ENCODE measurements at regions not wholly inside any gene's neighbourhood (a gene's known extent, or its start where the extent isn't known, plus 50 kb on each side); places are given as distances from the start of the nearest gene placed in this dataset.

DNA sequence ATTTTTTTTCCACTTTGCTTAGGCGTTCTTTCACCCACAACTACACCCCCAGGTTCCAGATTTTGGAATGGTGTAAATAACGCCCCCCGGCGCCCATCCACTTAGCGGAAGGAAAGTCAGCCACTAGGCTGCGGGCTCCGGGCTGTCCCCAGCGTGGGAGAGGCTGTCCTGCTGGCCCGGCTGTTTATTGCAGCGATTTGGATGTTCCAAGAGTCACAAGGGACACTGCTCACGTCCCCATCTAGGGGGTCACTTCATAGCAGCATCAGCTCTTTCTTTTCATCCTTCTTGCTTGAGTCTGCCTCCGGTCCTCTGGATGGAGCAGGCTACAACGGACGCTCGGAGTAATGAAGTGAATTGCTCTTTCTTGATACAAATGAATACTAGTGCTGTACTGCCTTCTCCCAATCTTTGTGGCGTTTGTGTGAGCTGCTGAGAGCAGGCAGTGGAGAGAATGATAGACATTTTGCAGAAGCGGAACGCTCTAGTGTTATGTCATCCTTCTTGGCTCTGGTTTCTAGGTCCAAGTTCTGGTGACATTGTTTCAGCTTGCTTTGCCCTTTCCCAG lies 50.7 kb upstream of the PAIP2B start:
- DNase-seq = peak; percentile 65
- intact Hi-C loops (cut with micrococcal nuclease) = loop anchor here (10.0 kb wide), 1 partner anchor 123 kb away; no protein-coding TSS in a partner anchor
- H3K9me3 Mint-ChIP-seq = peaks cover 4% of the 10 kb centered on the region
- no peaks in the 10 kb centered on the region for H3K36me3 Mint-ChIP-seq (ENCODE audit: low read depth)
- H3K27ac Mint-ChIP-seq = no peak overlapping the region
- peaks cover 14% of the 10 kb centered on the region for H3K4me1 Mint-ChIP-seq
- H3K4me3 Mint-ChIP-seq = peak overlapping the region; percentile 76
- H3K27me3 Mint-ChIP-seq = peaks cover 73% of the 10 kb centered on the region

DNA sequence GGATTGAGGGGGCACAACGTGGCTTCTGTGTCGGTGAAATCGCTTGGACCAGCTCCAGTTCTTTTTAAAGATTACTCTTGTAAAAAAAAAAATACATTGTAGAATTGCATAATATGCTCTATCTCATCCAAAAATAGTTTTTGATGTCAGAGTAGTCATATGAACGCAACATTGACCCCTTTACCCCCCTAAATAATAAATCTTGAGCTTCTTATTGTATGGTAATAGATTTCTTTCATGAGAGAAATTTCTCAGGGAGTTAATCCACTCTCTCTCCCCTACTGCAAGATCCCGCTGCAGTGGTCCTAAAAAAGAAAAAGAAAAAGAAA lies 50.2 kb upstream of the PAIP2B start:
- H3K4me3 Mint-ChIP-seq = peak overlapping the region; percentile 76
- peaks cover 14% of the 10 kb centered on the region for H3K4me1 Mint-ChIP-seq
- no peak overlapping the region for H3K27ac Mint-ChIP-seq
- intact Hi-C loops (cut with micrococcal nuclease) = loop anchor here (10.0 kb wide), 1 partner anchor 122 kb away; no protein-coding TSS in a partner anchor
- H3K36me3 Mint-ChIP-seq (ENCODE audit: low read depth) = no peaks in the 10 kb centered on the region
- H3K9me3 Mint-ChIP-seq = peaks cover 4% of the 10 kb centered on the region
- H3K27me3 Mint-ChIP-seq = peaks cover 74% of the 10 kb centered on the region
- DNase-seq = no peak

DNA sequence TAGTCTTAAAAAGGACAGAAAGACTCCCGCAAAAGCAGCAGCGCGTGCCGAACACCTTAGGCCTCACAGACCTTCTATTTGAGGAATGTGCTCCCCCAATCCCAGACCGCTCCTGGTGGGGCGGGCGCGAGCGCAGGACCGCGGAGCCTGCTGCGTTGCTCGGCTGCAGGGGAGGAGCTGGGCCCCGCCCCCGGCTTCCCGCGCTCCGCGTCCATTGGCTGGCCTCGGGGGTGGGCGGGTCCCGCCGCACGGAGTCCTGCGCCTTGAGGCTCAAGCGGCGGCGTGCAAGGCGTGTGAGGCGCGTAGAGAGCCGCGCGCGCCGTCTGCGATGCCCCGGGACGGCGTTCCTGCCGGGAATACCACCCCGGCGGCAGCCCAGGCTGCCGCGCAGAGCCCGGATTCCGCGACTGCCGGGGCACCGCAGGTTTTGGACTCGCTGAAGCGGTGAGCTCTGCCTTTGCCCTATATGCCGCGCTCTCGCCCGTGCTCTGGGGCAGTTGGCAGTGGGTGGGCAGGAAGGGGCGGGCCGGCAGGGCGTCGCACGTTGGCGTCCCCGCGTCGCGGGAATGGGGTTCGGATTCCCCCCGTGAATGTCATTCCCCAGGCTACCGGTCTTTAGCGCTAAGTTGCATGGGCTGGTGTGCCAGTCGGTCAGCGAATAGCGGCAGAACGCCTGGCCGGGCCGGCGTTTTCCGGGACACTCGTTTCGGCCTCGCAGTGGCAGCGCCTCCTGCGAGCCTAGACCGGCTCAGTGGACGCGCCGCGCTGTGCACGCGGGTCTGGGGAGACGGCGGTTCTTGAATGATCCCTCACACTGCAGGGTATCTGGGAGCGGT lies 49.6 kb upstream of the PAIP2B start:
- Mint-ChIP-seq H3K27ac (no peak overlapping the region), H3K36me3 (ENCODE audit: low read depth) (no peaks in the 10 kb centered on the region), H3K27me3 (peaks cover 75% of the 10 kb centered on the region), H3K4me3 (peak overlapping the region; percentile 76), H3K4me1 (peaks cover 14% of the 10 kb centered on the region), H3K9me3 (peaks cover 4% of the 10 kb centered on the region)
- DNase-seq = peak; percentile 96
- intact Hi-C loops (cut with micrococcal nuclease) = loop anchor here (1.0 to 10.0 kb wide), 2 partner anchors 49 to 122 kb away; partner anchors contain the start of gene PAIP2B

Measured in activated CD4-positive, alpha-beta T cell treated with anti-CD3 and anti-CD28 coated beads, Interleukin-2, amount 10 ng/mL, durations not matched to agents 24 days and 14 days (primary cell).